Neural cell (in vitro differentiated cells): ENCODE measurements at regions not wholly inside any gene's neighbourhood (a gene's known extent, or its start where the extent isn't known, plus 50 kb on each side); places are given as distances from the start of the nearest gene placed in this dataset.

ENCODE experiments used
- H2AFZ ChIP-seq: fragments of 200-600, 300-800 bp; sonication (generic), shearing (Covaris generic); 2 replicates; pipeline ENCODE4 v1.6.0; 2014; ENCODE audit warnings: low read depth, mild to moderate bottlenecking, antibody characterized with exemption, low read length, moderate library complexity
- H3F3A ChIP-seq: fragments of 200-600 bp; shearing (Covaris generic); 2 replicates; pipeline ENCODE4 v1.6.1; 2016; ENCODE audit warnings: mild to moderate bottlenecking, moderate library complexity, mixed read lengths, antibody characterized with exemption, low read length; ENCODE audit not compliant: insufficient read depth, poor library complexity, severe bottlenecking
- H3K27ac ChIP-seq: fragments of 200-600, 300-800 bp; sonication (generic), shearing (Covaris generic); 2 replicates; pipeline ENCODE4 v1.5.1; 2014; ENCODE audit warnings: mild to moderate bottlenecking, low read length, moderate library complexity
- H3K27me3 ChIP-seq: fragments of 300-800, 200-600 bp; sonication (generic), shearing (Covaris generic); 2 replicates; pipeline ENCODE4 v1.6.0; 2014; ENCODE audit warnings: mild to moderate bottlenecking, low read depth, low read length, moderate library complexity; ENCODE audit not compliant: insufficient read depth
- H3K36me3 ChIP-seq: fragments of 300-800, 200-600 bp; sonication (generic), shearing (Covaris generic); 2 replicates; pipeline ENCODE4 v1.5.1; 2014; ENCODE audit warnings: mild to moderate bottlenecking, antibody characterized with exemption, low read length, moderate library complexity; ENCODE audit not compliant: insufficient read depth
- H3K4me2 ChIP-seq: fragments of 300-800, 200-600 bp; sonication (generic), shearing (Covaris generic); 2 replicates; pipeline ENCODE4 v1.6.0; 2014; ENCODE audit warnings: mild to moderate bottlenecking, low read length
- H3K4me3 ChIP-seq: fragments of 300-800, 200-600 bp; sonication (generic), shearing (Covaris generic); 2 replicates; pipeline ENCODE4 v1.5.1; 2014; ENCODE audit warnings: mild to moderate bottlenecking, low read length, moderate library complexity
- H3K79me2 ChIP-seq: fragments of 200-600 bp; shearing (Covaris generic); replicated peaks from 2 replicates; pipeline ENCODE4 v1.6.0; 2014; ENCODE audit warnings: mild to moderate bottlenecking, low read length, moderate library complexity; ENCODE audit not compliant: insufficient read depth
- H3K9ac ChIP-seq: fragments of 300-800, 200-600 bp; sonication (generic), shearing (Covaris generic); 2 replicates; pipeline ENCODE4 v1.6.1; 2016; ENCODE audit warnings: mild to moderate bottlenecking, low read length, mixed read lengths
- H3K9me2 ChIP-seq: fragments of 200-600 bp; shearing (Covaris generic); 2 replicates; pipeline ENCODE4 v1.6.1; 2016; ENCODE audit warnings: mild to moderate bottlenecking, low read length, mixed read lengths; ENCODE audit not compliant: insufficient read depth
- H3K9me3 ChIP-seq: fragments of 200-600, 300-800 bp; sonication (generic), shearing (Covaris generic); 2 replicates; pipeline ENCODE4 v1.6.1; 2016; ENCODE audit warnings: mild to moderate bottlenecking, mixed run types, low read length, moderate library complexity, mixed read lengths
- H4K20me1 ChIP-seq: fragments of 200-600 bp; shearing (Covaris generic); 2 replicates; pipeline ENCODE4 v1.6.1; 2016; ENCODE audit warnings: mild to moderate bottlenecking, mixed run types; ENCODE audit not compliant: insufficient read depth
- EP300 ChIP-seq: fragments of 450-650 bp; conservative IDR thresholded peaks from 2 replicates; pipeline ENCODE4 v1.6.1; 2014; ENCODE audit warnings: antibody characterized with exemption, mild to moderate bottlenecking, moderate library complexity; ENCODE audit not compliant: poor library complexity, severe bottlenecking
- EZH2 ChIP-seq: fragments of 200-600, 300-800 bp; shearing (Covaris generic), sonication (generic); IDR thresholded peaks from 2 replicates; pipeline ENCODE4 v1.6.1; 2014; ENCODE audit warnings: antibody characterized with exemption, low read length, borderline replicate concordance, mild to moderate bottlenecking; ENCODE audit not compliant: insufficient read depth, poor library complexity, severe bottlenecking
- MXI1 ChIP-seq: fragments of 450-650 bp; conservative IDR thresholded peaks from 2 replicates; pipeline ENCODE4 v1.6.1; 2014; ENCODE audit warnings: antibody characterized with exemption, mild to moderate bottlenecking; ENCODE audit not compliant: poor library complexity, severe bottlenecking
- POLR2AphosphoS5 ChIP-seq: IDR thresholded peaks from 2 replicates; pipeline ENCODE4 v1.6.1; 2012
- RAD21 ChIP-seq: fragments of 450-650 bp; conservative IDR thresholded peaks from 2 replicates; pipeline ENCODE4 v1.6.1; 2014; ENCODE audit warnings: antibody characterized with exemption, mild to moderate bottlenecking, moderate library complexity
- REST ChIP-seq: IDR thresholded peaks from 2 replicates; pipeline ENCODE4 v1.6.1; 2012; ENCODE audit warnings: borderline replicate concordance
- SMC3 ChIP-seq: fragments of 450-650 bp; conservative IDR thresholded peaks from 2 replicates; pipeline ENCODE4 v1.6.1; 2014; ENCODE audit warnings: antibody characterized with exemption, mild to moderate bottlenecking, moderate library complexity; ENCODE audit not compliant: poor library complexity
- TAF1 ChIP-seq: IDR thresholded peaks from 2 replicates; pipeline ENCODE4 v1.6.1; 2012; ENCODE audit warnings: low read depth
- TF ChIP-seq, protein P1 (sequence below): fragments of 450-650 bp; IDR thresholded peaks from 2 replicates; pipeline ENCODE4 v1.5.1; 2014; ENCODE audit warnings: antibody characterized with exemption, mild to moderate bottlenecking, moderate library complexity; ENCODE audit not compliant: poor library complexity, severe bottlenecking

- Histone ChIP-seq H3K9me2 (no peaks in the 10 kb centered on the region), H4K20me1 (no peaks in the 10 kb centered on the region), H3K4me2 (no peak overlapping the region), H2AFZ (no peak overlapping the region), H3K9me3 (no peaks in the 10 kb centered on the region), H3K79me2 (no peaks in the 10 kb centered on the region), H3F3A (no peaks in the 10 kb centered on the region), H3K36me3 (no peaks in the 10 kb centered on the region), H3K27ac (no peak overlapping the region), H3K9ac (no peak overlapping the region), H3K4me3 (no peak overlapping the region), H3K27me3 (no peaks in the 10 kb centered on the region)
- TF ChIP-seq TAF1 = no peak
- TF ChIP-seq RAD21 = no peak
- TF ChIP-seq, protein P1, sequence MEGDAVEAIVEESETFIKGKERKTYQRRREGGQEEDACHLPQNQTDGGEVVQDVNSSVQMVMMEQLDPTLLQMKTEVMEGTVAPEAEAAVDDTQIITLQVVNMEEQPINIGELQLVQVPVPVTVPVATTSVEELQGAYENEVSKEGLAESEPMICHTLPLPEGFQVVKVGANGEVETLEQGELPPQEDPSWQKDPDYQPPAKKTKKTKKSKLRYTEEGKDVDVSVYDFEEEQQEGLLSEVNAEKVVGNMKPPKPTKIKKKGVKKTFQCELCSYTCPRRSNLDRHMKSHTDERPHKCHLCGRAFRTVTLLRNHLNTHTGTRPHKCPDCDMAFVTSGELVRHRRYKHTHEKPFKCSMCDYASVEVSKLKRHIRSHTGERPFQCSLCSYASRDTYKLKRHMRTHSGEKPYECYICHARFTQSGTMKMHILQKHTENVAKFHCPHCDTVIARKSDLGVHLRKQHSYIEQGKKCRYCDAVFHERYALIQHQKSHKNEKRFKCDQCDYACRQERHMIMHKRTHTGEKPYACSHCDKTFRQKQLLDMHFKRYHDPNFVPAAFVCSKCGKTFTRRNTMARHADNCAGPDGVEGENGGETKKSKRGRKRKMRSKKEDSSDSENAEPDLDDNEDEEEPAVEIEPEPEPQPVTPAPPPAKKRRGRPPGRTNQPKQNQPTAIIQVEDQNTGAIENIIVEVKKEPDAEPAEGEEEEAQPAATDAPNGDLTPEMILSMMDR = no peak
- TF ChIP-seq POLR2AphosphoS5 = no peak
- TF ChIP-seq EP300 = no peak
- no peak for TF ChIP-seq REST
- no peak for TF ChIP-seq SMC3
These were observed 1168.2 kb downstream of the BRD1 start for GRCh38 chr22:48659404-48659996.

DNA sequence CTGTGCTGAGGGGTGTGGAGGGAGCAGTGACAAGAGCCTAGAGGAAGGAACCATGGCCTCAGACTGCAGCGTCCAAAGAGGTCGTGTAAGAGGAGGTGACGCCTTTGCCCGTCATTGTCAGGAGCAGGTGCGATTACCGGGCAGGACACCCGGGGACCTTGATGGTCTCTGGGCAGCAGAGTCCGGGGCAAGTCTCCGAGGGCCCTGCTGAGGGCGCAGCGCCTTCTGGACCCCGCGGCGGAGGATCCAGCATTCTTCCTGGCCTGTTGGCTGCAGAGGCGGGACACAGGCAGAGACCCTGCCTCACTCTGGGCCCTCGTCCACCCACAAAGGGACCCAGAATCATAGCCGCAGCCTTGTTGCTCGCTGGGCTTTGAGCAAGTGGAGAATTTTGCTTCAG, 1168.8 kb downstream of the BRD1 start:
- Histone ChIP-seq H3K9me2 (no peaks in the 10 kb centered on the region), H3K4me3 (no peak overlapping the region), H3K4me2 (no peak overlapping the region), H3K9me3 (no peaks in the 10 kb centered on the region), H3K9ac (no peak overlapping the region), H3F3A (no peaks in the 10 kb centered on the region), H3K27ac (no peak overlapping the region), H3K36me3 (no peaks in the 10 kb centered on the region), H4K20me1 (no peaks in the 10 kb centered on the region), H3K27me3 (no peaks in the 10 kb centered on the region), H3K79me2 (no peaks in the 10 kb centered on the region), H2AFZ (no peak overlapping the region)
- no peak for TF ChIP-seq REST
- TF ChIP-seq, protein P1 = no peak
- no peak for TF ChIP-seq POLR2AphosphoS5
- TF ChIP-seq EZH2 = no peak
- TF ChIP-seq MXI1 = no peak
- no peak for TF ChIP-seq SMC3
- TF ChIP-seq EP300 = no peak
- no peak for TF ChIP-seq TAF1
